ENCODE measurements at regions not wholly inside any gene's neighbourhood (a gene's known extent, or its start where the extent isn't known, plus 50 kb on each side); places are given as distances from the start of the nearest gene placed in this dataset.

DNA sequence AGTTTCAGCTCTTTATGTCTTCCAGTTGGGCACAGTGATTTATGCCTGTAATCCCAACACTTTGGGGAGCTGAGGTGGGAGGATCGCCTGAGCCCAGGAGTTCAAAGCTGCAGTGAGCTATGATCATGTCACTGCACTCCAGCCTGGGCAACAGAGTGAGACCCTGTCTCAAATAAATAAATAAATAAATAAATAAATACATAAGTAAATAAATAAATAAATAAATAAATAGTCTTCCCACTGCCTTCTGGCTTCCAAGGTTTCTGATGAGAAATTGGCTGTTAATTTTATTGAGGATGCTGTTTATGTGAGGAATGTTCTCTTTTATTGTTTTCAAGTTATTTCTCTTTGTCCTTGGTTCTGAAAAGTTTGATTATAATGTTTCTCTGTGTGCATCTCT, 1507.6 kb upstream of the GOT2 start:
- Histone ChIP-seq H3K9me3 (ENCODE audit: control insufficient read depth in 1 of 2, low read length in 2 of 2) (no peaks in the 10 kb centered on the region), H3K27ac (ENCODE audit: low read depth, low read length) (no peak overlapping the region), H3K27me3 (ENCODE audit: insufficient read depth, low read length) (no peaks in the 10 kb centered on the region), H3K36me3 (ENCODE audit: insufficient read depth, low read length) (no peaks in the 10 kb centered on the region), H3K4me1 (ENCODE audit: insufficient read depth, low read length) (no peaks in the 10 kb centered on the region), H3K4me3 (ENCODE audit: low read length in 2 of 2) (no peak overlapping the region)
- POLR2A ChIA-PET (ENCODE audit: partially characterized antibody) = no interaction called here
- H3K4me1 Mint-ChIP-seq = no peaks in the 10 kb centered on the region
- no peak overlapping the region for H3K4me3 Mint-ChIP-seq
- H3K36me3 Mint-ChIP-seq = no peaks in the 10 kb centered on the region
- peaks cover 3 to 42% (median 28%) of the 10 kb centered on the region in 8 donors for H3K9me3 Mint-ChIP-seq
- H3K27ac Mint-ChIP-seq = no peak overlapping the region
- DNase-seq = no peak
- CTCF ChIA-PET (ENCODE audit: partially characterized antibody) = no interaction called here
- H3K27me3 Mint-ChIP-seq = no peaks in the 10 kb centered on the region
- intact Hi-C loops (cut with micrococcal nuclease) = no loop called here

DNA sequence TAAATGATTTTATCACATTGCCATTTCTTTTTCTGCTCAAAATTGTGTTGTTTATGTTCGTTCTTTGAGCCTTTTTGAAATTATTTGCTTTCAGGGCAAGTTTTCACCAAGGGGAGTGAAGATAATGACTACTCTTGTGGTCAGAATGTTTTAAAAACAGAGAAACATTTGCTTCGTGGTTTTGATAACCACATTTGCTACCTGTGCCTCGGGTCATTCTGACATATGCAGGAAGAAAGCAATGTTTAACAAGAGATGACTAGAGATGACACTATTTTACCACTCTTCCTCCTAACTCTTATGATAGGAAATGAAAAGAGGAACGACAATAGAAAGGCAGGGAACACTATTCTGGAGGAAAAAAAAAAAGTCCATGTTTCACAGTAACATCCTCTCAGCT, 1496.5 kb upstream of the GOT2 start:
- DNase-seq = no peak
- peaks cover 7 to 58% (median 32%) of the 10 kb centered on the region in 8 donors for H3K9me3 Mint-ChIP-seq
- CTCF ChIA-PET (ENCODE audit: partially characterized antibody) = no interaction called here

DNA sequence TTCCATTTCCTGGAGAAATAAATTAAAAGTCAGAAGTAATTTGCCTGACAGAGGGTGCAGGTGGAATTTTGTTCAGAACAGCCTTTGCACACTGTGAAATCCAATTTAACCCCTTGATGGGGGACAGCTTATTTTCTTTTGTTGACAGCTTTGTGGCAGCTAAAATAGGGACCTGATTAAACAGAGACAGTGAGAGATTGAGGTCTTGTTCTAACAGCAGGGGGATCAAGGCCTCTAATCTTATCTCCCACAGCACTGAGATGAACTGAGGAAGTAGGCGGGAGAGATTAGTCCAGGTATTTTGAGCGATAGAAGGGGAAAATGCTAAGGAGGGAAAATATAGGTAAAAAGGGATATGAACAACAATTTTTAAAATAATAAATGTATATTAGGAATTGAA, 1491.4 kb upstream of the GOT2 start:
- H3K9me3 Mint-ChIP-seq = peaks cover 2 to 39% (median 17%) of the 10 kb centered on the region in 8 donors
- no peaks in the 10 kb centered on the region for H3K36me3 ChIP-seq (ENCODE audit: insufficient read depth, low read length)
- no peaks in the 10 kb centered on the region for H3K36me3 Mint-ChIP-seq
- H3K4me3 Mint-ChIP-seq = no peak overlapping the region
- intact Hi-C loops (cut with micrococcal nuclease) = no loop called here
- DNase-seq = no peak
- H3K27ac ChIP-seq (ENCODE audit: low read depth, low read length) = no peak overlapping the region
- CTCF ChIA-PET (ENCODE audit: partially characterized antibody) = no interaction called here
- H3K27me3 ChIP-seq (ENCODE audit: insufficient read depth, low read length) = no peaks in the 10 kb centered on the region
- H3K4me3 ChIP-seq (ENCODE audit: low read length in 2 of 2) = no peak overlapping the region
- no peaks in the 10 kb centered on the region for H3K4me1 ChIP-seq (ENCODE audit: insufficient read depth, low read length)
- H3K27me3 Mint-ChIP-seq = no peaks in the 10 kb centered on the region
- H3K27ac Mint-ChIP-seq = no peak overlapping the region
- no peaks in the 10 kb centered on the region for H3K4me1 Mint-ChIP-seq
- peaks cover 0 to 2% of the 10 kb centered on the region in 2 donors for H3K9me3 ChIP-seq (ENCODE audit: control insufficient read depth in 1 of 2, low read length in 2 of 2)
- POLR2A ChIA-PET (ENCODE audit: partially characterized antibody) = no interaction called here

More for the DNA sequence above, 1496.5 kb upstream of the GOT2 start:
- Histone ChIP-seq H3K27me3 (ENCODE audit: insufficient read depth, low read length) (no peaks in the 10 kb centered on the region), H3K27ac (ENCODE audit: low read depth, low read length) (no peak overlapping the region), H3K36me3 (ENCODE audit: insufficient read depth, low read length) (no peaks in the 10 kb centered on the region), H3K9me3 (ENCODE audit: control insufficient read depth in 1 of 2, low read length in 2 of 2) (peaks cover 0 to 4% of the 10 kb centered on the region in 2 donors), H3K4me1 (ENCODE audit: insufficient read depth, low read length) (no peaks in the 10 kb centered on the region), H3K4me3 (ENCODE audit: low read length in 2 of 2) (no peak overlapping the region)
- Mint-ChIP-seq H3K36me3 (no peaks in the 10 kb centered on the region), H3K4me3 (no peak overlapping the region), H3K27me3 (no peaks in the 10 kb centered on the region), H3K4me1 (no peaks in the 10 kb centered on the region), H3K27ac (no peak overlapping the region)
- POLR2A ChIA-PET (ENCODE audit: partially characterized antibody) = no interaction called here
- intact Hi-C loops (cut with micrococcal nuclease) = no loop called here

DNA sequence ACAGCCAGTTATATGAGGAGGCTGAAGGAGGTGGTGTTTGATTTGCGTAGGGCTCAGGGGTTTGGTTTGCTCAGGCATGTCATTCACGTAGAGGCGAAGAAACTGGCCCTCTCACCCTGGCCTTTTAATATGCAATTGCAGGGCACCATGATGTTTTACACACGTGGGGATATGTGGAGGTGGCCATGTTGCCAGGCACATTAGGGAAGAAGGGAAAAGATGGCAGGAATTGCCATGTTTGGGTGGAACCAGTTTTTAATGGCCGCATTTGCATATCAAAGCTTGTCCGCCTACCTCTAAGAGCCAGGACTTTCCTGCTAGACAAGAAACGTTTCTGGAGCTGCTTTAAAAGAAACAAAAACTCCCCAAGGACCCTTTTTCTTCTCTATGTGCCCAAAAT, 1483.7 kb upstream of the GOT2 start:
- Mint-ChIP-seq H3K27me3 (no peaks in the 10 kb centered on the region), H3K27ac (no peak overlapping the region), H3K4me3 (no peak overlapping the region), H3K36me3 (no peaks in the 10 kb centered on the region), H3K9me3 (peaks cover 0 to 32% (median 18%) of the 10 kb centered on the region in 8 donors), H3K4me1 (no peaks in the 10 kb centered on the region)
- no peaks in the 10 kb centered on the region for H3K27me3 ChIP-seq (ENCODE audit: insufficient read depth, low read length)
- no peak overlapping the region for H3K4me3 ChIP-seq (ENCODE audit: low read length in 2 of 2)
- no peak overlapping the region for H3K27ac ChIP-seq (ENCODE audit: low read depth, low read length)
- ChIA-PET CTCF (ENCODE audit: partially characterized antibody) (no interaction called here), POLR2A (ENCODE audit: partially characterized antibody) (no interaction called here)
- H3K9me3 ChIP-seq (ENCODE audit: control insufficient read depth in 1 of 2, low read length in 2 of 2) = peaks cover 0 to 8% of the 10 kb centered on the region in 2 donors
- intact Hi-C loops (cut with micrococcal nuclease) = no loop called here
- no peaks in the 10 kb centered on the region for H3K36me3 ChIP-seq (ENCODE audit: insufficient read depth, low read length)
- no peak for DNase-seq
- no peaks in the 10 kb centered on the region for H3K4me1 ChIP-seq (ENCODE audit: insufficient read depth, low read length)

DNA sequence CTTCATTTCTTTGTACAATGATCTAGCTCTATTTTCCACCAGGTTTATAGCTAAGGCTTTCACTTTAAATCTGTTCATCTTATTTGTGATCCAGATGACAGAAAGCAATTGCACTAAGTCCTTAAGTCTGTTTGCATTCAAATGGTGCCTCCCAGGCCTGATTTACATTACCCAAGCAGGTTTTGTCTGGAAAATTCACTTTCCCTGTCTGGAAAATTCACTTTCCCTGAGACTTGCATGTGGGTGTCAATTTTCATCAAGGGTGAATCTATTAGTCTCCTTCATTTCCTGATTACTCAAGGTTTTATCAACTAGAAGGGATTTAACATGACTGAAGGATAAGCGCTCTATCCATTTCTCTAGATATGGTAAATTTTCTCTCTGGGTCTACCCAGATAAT, 1480.2 kb upstream of the GOT2 start:
- no peaks in the 10 kb centered on the region for H3K27me3 ChIP-seq (ENCODE audit: insufficient read depth, low read length)
- H3K27me3 Mint-ChIP-seq = no peaks in the 10 kb centered on the region
- CTCF ChIA-PET (ENCODE audit: partially characterized antibody) = no interaction called here
- no peaks in the 10 kb centered on the region for H3K36me3 Mint-ChIP-seq
- intact Hi-C loops (cut with micrococcal nuclease) = no loop called here
- H3K9me3 ChIP-seq (ENCODE audit: control insufficient read depth in 1 of 2, low read length in 2 of 2) = peaks cover 0 to 3% of the 10 kb centered on the region in 2 donors
- no peak overlapping the region for H3K27ac ChIP-seq (ENCODE audit: low read depth, low read length)
- H3K4me3 ChIP-seq (ENCODE audit: low read length in 2 of 2) = no peak overlapping the region
- no peak overlapping the region for H3K27ac Mint-ChIP-seq
- H3K9me3 Mint-ChIP-seq = peaks cover 3 to 45% (median 29%) of the 10 kb centered on the region in 8 donors
- no peak overlapping the region for H3K4me3 Mint-ChIP-seq
- no peak for DNase-seq
- H3K36me3 ChIP-seq (ENCODE audit: insufficient read depth, low read length) = no peaks in the 10 kb centered on the region
- POLR2A ChIA-PET (ENCODE audit: partially characterized antibody) = no interaction called here
- H3K4me1 Mint-ChIP-seq = no peaks in the 10 kb centered on the region
- no peaks in the 10 kb centered on the region for H3K4me1 ChIP-seq (ENCODE audit: insufficient read depth, low read length)

DNA sequence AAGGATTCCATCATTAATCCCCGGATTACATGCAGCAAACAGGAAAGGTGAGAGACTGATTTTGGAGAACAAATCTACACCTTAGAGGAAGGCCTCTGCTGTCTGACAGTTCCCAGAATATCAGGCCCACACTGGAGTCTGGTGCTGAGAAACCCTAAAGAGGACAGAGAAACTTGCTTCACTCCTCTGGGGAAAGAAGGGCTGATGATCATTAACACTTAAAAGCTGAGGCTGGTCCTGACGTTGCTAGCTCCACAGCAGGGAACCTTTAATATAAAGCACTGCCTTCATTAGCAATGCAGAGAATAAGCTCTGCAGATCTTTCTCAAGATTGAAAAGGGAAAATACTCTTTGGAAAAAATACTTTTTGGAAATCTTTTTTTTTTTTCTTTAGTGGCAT, 1472.4 kb upstream of the GOT2 start:
- Histone ChIP-seq H3K27ac (ENCODE audit: low read depth, low read length) (no peak overlapping the region), H3K9me3 (ENCODE audit: control insufficient read depth in 1 of 2, low read length in 2 of 2) (no peaks in the 10 kb centered on the region), H3K36me3 (ENCODE audit: insufficient read depth, low read length) (no peaks in the 10 kb centered on the region), H3K4me3 (ENCODE audit: low read length in 2 of 2) (no peak overlapping the region), H3K27me3 (ENCODE audit: insufficient read depth, low read length) (no peaks in the 10 kb centered on the region), H3K4me1 (ENCODE audit: insufficient read depth, low read length) (no peaks in the 10 kb centered on the region)
- intact Hi-C loops (cut with micrococcal nuclease) = no loop called here
- ChIA-PET CTCF (ENCODE audit: partially characterized antibody) (no interaction called here), POLR2A (ENCODE audit: partially characterized antibody) (no interaction called here)
- Mint-ChIP-seq H3K4me3 (no peak overlapping the region), H3K36me3 (peaks cover 0 to 3% of the 10 kb centered on the region in 2 donors), H3K27ac (no peak overlapping the region), H3K4me1 (no peaks in the 10 kb centered on the region), H3K9me3 (peaks cover 2 to 41% (median 23%) of the 10 kb centered on the region in 8 donors), H3K27me3 (no peaks in the 10 kb centered on the region)
- DNase-seq = no peak

DNA sequence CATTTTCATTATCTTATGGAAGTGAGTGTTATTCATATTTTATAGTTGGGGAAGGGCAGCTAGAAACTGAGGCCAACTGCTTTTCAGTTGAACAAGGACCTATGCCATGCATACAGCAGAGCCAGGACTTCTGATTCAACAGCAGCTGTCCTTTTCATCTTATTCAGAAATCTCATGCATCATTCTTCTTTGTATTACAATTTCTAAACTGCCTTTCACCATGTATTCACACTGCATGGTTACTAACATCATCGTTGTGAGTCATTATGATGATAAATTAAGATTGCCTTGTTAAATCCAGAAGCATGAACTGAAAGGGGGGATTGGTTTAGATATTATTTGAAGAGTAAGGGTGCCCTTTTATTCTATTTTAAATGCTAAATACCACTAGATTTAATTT, 1470.1 kb upstream of the GOT2 start:
- H3K27me3 ChIP-seq (ENCODE audit: insufficient read depth, low read length) = no peaks in the 10 kb centered on the region

DNA sequence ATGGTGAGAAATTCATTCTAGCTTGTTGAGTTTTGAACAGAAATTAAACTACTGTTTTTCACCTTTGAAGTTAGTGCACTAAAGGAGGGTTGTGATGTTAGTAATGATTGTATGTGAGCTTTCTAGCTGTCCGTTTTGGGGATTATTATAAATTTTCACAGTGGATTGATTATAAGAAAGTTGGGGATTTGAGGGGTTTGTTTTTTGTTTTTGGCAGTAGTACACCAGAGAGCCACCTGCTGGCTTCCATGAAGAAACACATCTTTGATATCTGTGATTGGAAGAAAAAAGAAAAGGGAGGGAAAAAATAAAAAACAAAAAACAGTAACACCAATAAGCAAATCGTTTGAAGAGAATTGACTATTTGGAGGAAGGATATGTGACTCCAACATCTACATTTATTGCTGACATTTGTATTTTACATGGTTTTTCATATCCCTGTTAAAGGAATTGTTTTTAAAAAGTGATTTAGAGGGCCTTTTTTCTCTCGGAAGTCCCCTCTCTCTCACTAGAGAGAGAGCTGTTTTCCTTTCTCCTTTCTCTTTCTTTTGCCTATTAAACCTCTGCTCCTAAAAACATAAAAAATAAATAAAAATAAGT, 1469.5 kb upstream of the GOT2 start:
- H3K27me3 ChIP-seq (ENCODE audit: insufficient read depth, low read length) = no peaks in the 10 kb centered on the region
- DNase-seq = no peak
- no peaks in the 10 kb centered on the region for H3K9me3 ChIP-seq (ENCODE audit: control insufficient read depth in 1 of 2, low read length in 2 of 2)
- Mint-ChIP-seq H3K27ac (no peak overlapping the region), H3K4me3 (no peak overlapping the region), H3K9me3 (peaks cover 0 to 57% (median 34%) of the 10 kb centered on the region in 8 donors), H3K36me3 (peaks cover 0 to 3% of the 10 kb centered on the region in 2 donors), H3K27me3 (no peaks in the 10 kb centered on the region), H3K4me1 (no peaks in the 10 kb centered on the region)
- CTCF ChIA-PET (ENCODE audit: partially characterized antibody) = no interaction called here
- no peak overlapping the region for H3K27ac ChIP-seq (ENCODE audit: low read depth, low read length)
- H3K4me3 ChIP-seq (ENCODE audit: low read length in 2 of 2) = no peak overlapping the region
- intact Hi-C loops (cut with micrococcal nuclease) = no loop called here
- POLR2A ChIA-PET (ENCODE audit: partially characterized antibody) = no interaction called here
- H3K36me3 ChIP-seq (ENCODE audit: insufficient read depth, low read length) = no peaks in the 10 kb centered on the region
- no peaks in the 10 kb centered on the region for H3K4me1 ChIP-seq (ENCODE audit: insufficient read depth, low read length)

More for the DNA sequence above, 1470.1 kb upstream of the GOT2 start:
- H3K27ac Mint-ChIP-seq = no peak overlapping the region
- no peaks in the 10 kb centered on the region for H3K27me3 Mint-ChIP-seq
- H3K4me1 ChIP-seq (ENCODE audit: insufficient read depth, low read length) = no peaks in the 10 kb centered on the region
- ChIA-PET POLR2A (ENCODE audit: partially characterized antibody) (no interaction called here), CTCF (ENCODE audit: partially characterized antibody) (no interaction called here)
- no peak overlapping the region for H3K4me3 Mint-ChIP-seq
- DNase-seq = no peak
- H3K4me3 ChIP-seq (ENCODE audit: low read length in 2 of 2) = no peak overlapping the region
- no peaks in the 10 kb centered on the region for H3K36me3 ChIP-seq (ENCODE audit: insufficient read depth, low read length)
- H3K9me3 Mint-ChIP-seq = peaks cover 0 to 55% (median 34%) of the 10 kb centered on the region in 8 donors
- no peaks in the 10 kb centered on the region for H3K9me3 ChIP-seq (ENCODE audit: control insufficient read depth in 1 of 2, low read length in 2 of 2)
- peaks cover 0 to 3% of the 10 kb centered on the region in 2 donors for H3K36me3 Mint-ChIP-seq
- H3K4me1 Mint-ChIP-seq = no peaks in the 10 kb centered on the region
- intact Hi-C loops (cut with micrococcal nuclease) = no loop called here
- H3K27ac ChIP-seq (ENCODE audit: low read depth, low read length) = no peak overlapping the region

Measured in CD4-positive, alpha-beta memory T cell (primary cell).